Activated naive CD4-positive, alpha-beta T cell treated with anti-CD3 and anti-CD28 coated beads, Interleukin-2, amount 10 ng/mL, durations not matched to agents 7 days and 5 days (primary cell): ENCODE measurements at regions not wholly inside any gene's neighbourhood (a gene's known extent, or its start where the extent isn't known, plus 50 kb on each side); places are given as distances from the start of the nearest gene placed in this dataset.
A peak's percentile ranks its signal among the peaks of the same experiment; 100 is the strongest.

Source experiments
- CTCF ChIA-PET: fragments of 350-600 bp; sonication (Branson Sonifier 250); formaldehyde crosslinking; loops from one replicate; lab custom pipeline; 2021; ENCODE audit warnings: antibody characterized with exemption; lab: Charles Lee
- DNase-seq: peaks from one replicate; pipeline ENCODE4 v3.0.0-alpha.2; 2020
- H3K27ac Mint-ChIP-seq: one replicate; pipeline ENCODE4 v1.8.0; 2021; ENCODE audit warnings: mild to moderate bottlenecking, moderate library complexity, mixed read lengths
- H3K27me3 Mint-ChIP-seq: one replicate; pipeline ENCODE4 v1.8.0; 2021; ENCODE audit warnings: mild to moderate bottlenecking, mixed read lengths
- H3K36me3 Mint-ChIP-seq: one replicate; pipeline ENCODE4 v1.8.0; 2021; ENCODE audit warnings: mixed read lengths
- H3K4me1 Mint-ChIP-seq: one replicate; pipeline ENCODE4 v1.8.0; 2021; ENCODE audit warnings: mixed read lengths
- H3K4me3 Mint-ChIP-seq: one replicate; pipeline ENCODE4 v1.8.0; 2021; ENCODE audit warnings: mild to moderate bottlenecking, moderate library complexity, mixed read lengths
- H3K9me3 Mint-ChIP-seq: one replicate; pipeline ENCODE4 v1.8.0; 2021; ENCODE audit warnings: mixed read lengths

GRCh38 chr5:128673970-128674369 lies 135.9 kb upstream of the FBN2 start:
- no peak for DNase-seq
- Mint-ChIP-seq H3K27me3 (no peaks in the 10 kb centered on the region), H3K27ac (no peak overlapping the region), H3K4me3 (no peak overlapping the region), H3K36me3 (no peaks in the 10 kb centered on the region), H3K4me1 (no peaks in the 10 kb centered on the region), H3K9me3 (no peaks in the 10 kb centered on the region)
- CTCF ChIA-PET = interaction anchor here (0.9 kb wide), 1 partner anchor 20 kb away, joined by 3 read pairs; no protein-coding TSS in a partner anchor

- CTCF ChIA-PET = interaction anchor here (0.9 to 1.9 kb wide), 4 partner anchors 21 to 1111 kb away, joined by 3 to 10 read pairs (median 4); no protein-coding TSS in a partner anchor
- no peaks in the 10 kb centered on the region for H3K27me3 Mint-ChIP-seq
- H3K4me3 Mint-ChIP-seq = no peak overlapping the region
- H3K27ac Mint-ChIP-seq = no peak overlapping the region
- peak; percentile 50 for DNase-seq
- no peaks in the 10 kb centered on the region for H3K9me3 Mint-ChIP-seq
- H3K4me1 Mint-ChIP-seq = no peaks in the 10 kb centered on the region
- H3K36me3 Mint-ChIP-seq = no peaks in the 10 kb centered on the region
Observed at GRCh38 chr5:128674837-128675446, 136.9 kb upstream of the FBN2 start.

GRCh38 chr5:128681096-128681495 lies 143.1 kb upstream of the FBN2 start:
- no peak for DNase-seq
- no peaks in the 10 kb centered on the region for H3K9me3 Mint-ChIP-seq
- CTCF ChIA-PET = no interaction called here
- H3K4me1 Mint-ChIP-seq = no peaks in the 10 kb centered on the region
- no peak overlapping the region for H3K27ac Mint-ChIP-seq
- no peaks in the 10 kb centered on the region for H3K27me3 Mint-ChIP-seq
- H3K36me3 Mint-ChIP-seq = no peaks in the 10 kb centered on the region
- no peak overlapping the region for H3K4me3 Mint-ChIP-seq

GRCh38 chr5:128681764-128682592 lies 143.9 kb upstream of the FBN2 start:
- CTCF ChIA-PET = no interaction called here
- Mint-ChIP-seq H3K4me1 (no peaks in the 10 kb centered on the region), H3K27ac (no peak overlapping the region), H3K4me3 (no peak overlapping the region), H3K36me3 (no peaks in the 10 kb centered on the region), H3K9me3 (no peaks in the 10 kb centered on the region), H3K27me3 (no peaks in the 10 kb centered on the region)
- no peak for DNase-seq

GRCh38 chr5:128682669-128683068 lies 144.6 kb upstream of the FBN2 start:
- no peak for DNase-seq
- Mint-ChIP-seq H3K27ac (no peak overlapping the region), H3K9me3 (no peaks in the 10 kb centered on the region), H3K4me1 (no peaks in the 10 kb centered on the region), H3K27me3 (no peaks in the 10 kb centered on the region), H3K4me3 (no peak overlapping the region), H3K36me3 (no peaks in the 10 kb centered on the region)
- CTCF ChIA-PET = no interaction called here

GRCh38 chr5:128684961-128685360 lies 146.9 kb upstream of the FBN2 start:
- H3K27me3 Mint-ChIP-seq = no peaks in the 10 kb centered on the region
- DNase-seq = no peak
- no peak overlapping the region for H3K27ac Mint-ChIP-seq
- no peaks in the 10 kb centered on the region for H3K36me3 Mint-ChIP-seq
- H3K4me1 Mint-ChIP-seq = no peaks in the 10 kb centered on the region
- H3K9me3 Mint-ChIP-seq = no peaks in the 10 kb centered on the region
- CTCF ChIA-PET = no interaction called here
- H3K4me3 Mint-ChIP-seq = no peak overlapping the region

GRCh38 chr5:128687930-128688329 lies 149.9 kb upstream of the FBN2 start:
- Mint-ChIP-seq H3K27me3 (no peaks in the 10 kb centered on the region), H3K27ac (no peak overlapping the region), H3K9me3 (no peaks in the 10 kb centered on the region), H3K36me3 (no peaks in the 10 kb centered on the region), H3K4me1 (no peaks in the 10 kb centered on the region), H3K4me3 (no peak overlapping the region)
- DNase-seq = no peak
- CTCF ChIA-PET = interaction anchor here (0.7 kb wide), 1 partner anchor 1600 kb away, joined by 3 read pairs; no protein-coding TSS in a partner anchor

GRCh38 chr5:128693764-128694163 lies 155.7 kb upstream of the FBN2 start:
- Mint-ChIP-seq H3K4me3 (no peak overlapping the region), H3K27ac (no peak overlapping the region), H3K36me3 (no peaks in the 10 kb centered on the region), H3K9me3 (no peaks in the 10 kb centered on the region), H3K27me3 (no peaks in the 10 kb centered on the region), H3K4me1 (no peaks in the 10 kb centered on the region)
- CTCF ChIA-PET = no interaction called here
- DNase-seq = no peak

GRCh38 chr5:128695791-128696530 lies 157.9 kb upstream of the FBN2 start:
- no peaks in the 10 kb centered on the region for H3K27me3 Mint-ChIP-seq
- H3K4me1 Mint-ChIP-seq = no peaks in the 10 kb centered on the region
- no peak overlapping the region for H3K4me3 Mint-ChIP-seq
- H3K36me3 Mint-ChIP-seq = no peaks in the 10 kb centered on the region
- DNase-seq = no peak
- H3K27ac Mint-ChIP-seq = no peak overlapping the region
- CTCF ChIA-PET = no interaction called here
- no peaks in the 10 kb centered on the region for H3K9me3 Mint-ChIP-seq

GRCh38 chr5:128701301-128701700 lies 163.3 kb upstream of the FBN2 start:
- Mint-ChIP-seq H3K4me1 (no peaks in the 10 kb centered on the region), H3K9me3 (no peaks in the 10 kb centered on the region), H3K27me3 (no peaks in the 10 kb centered on the region), H3K27ac (no peak overlapping the region), H3K4me3 (no peak overlapping the region), H3K36me3 (no peaks in the 10 kb centered on the region)
- CTCF ChIA-PET = interaction anchor here (1.1 kb wide), 1 partner anchor 26 kb away, joined by 5 read pairs; no protein-coding TSS in a partner anchor
- DNase-seq = no peak

GRCh38 chr5:128703322-128703721 lies 165.3 kb upstream of the FBN2 start:
- H3K27me3 Mint-ChIP-seq = no peaks in the 10 kb centered on the region
- CTCF ChIA-PET = no interaction called here
- no peak overlapping the region for H3K4me3 Mint-ChIP-seq
- no peaks in the 10 kb centered on the region for H3K4me1 Mint-ChIP-seq
- H3K9me3 Mint-ChIP-seq = no peaks in the 10 kb centered on the region
- no peak overlapping the region for H3K27ac Mint-ChIP-seq
- no peaks in the 10 kb centered on the region for H3K36me3 Mint-ChIP-seq
- DNase-seq = no peak

- no peak for DNase-seq
- H3K27me3 Mint-ChIP-seq = no peaks in the 10 kb centered on the region
- CTCF ChIA-PET = no interaction called here
- no peak overlapping the region for H3K27ac Mint-ChIP-seq
- no peaks in the 10 kb centered on the region for H3K4me1 Mint-ChIP-seq
- no peaks in the 10 kb centered on the region for H3K9me3 Mint-ChIP-seq
- H3K4me3 Mint-ChIP-seq = no peak overlapping the region
- no peaks in the 10 kb centered on the region for H3K36me3 Mint-ChIP-seq
Observed at GRCh38 chr5:128706269-128706668, 168.2 kb upstream of the FBN2 start.

GRCh38 chr5:128708841-128709240 lies 170.8 kb upstream of the FBN2 start:
- H3K9me3 Mint-ChIP-seq = no peaks in the 10 kb centered on the region
- no peak for DNase-seq
- no peaks in the 10 kb centered on the region for H3K4me1 Mint-ChIP-seq
- H3K4me3 Mint-ChIP-seq = no peak overlapping the region
- H3K27ac Mint-ChIP-seq = no peak overlapping the region
- CTCF ChIA-PET = no interaction called here
- no peaks in the 10 kb centered on the region for H3K36me3 Mint-ChIP-seq
- no peaks in the 10 kb centered on the region for H3K27me3 Mint-ChIP-seq

- H3K4me3 Mint-ChIP-seq = no peak overlapping the region
- no peak for DNase-seq
- no peaks in the 10 kb centered on the region for H3K4me1 Mint-ChIP-seq
- H3K36me3 Mint-ChIP-seq = no peaks in the 10 kb centered on the region
- H3K9me3 Mint-ChIP-seq = no peaks in the 10 kb centered on the region
- no peak overlapping the region for H3K27ac Mint-ChIP-seq
- CTCF ChIA-PET = no interaction called here
- no peaks in the 10 kb centered on the region for H3K27me3 Mint-ChIP-seq
Observed at GRCh38 chr5:128711216-128711615, 173.2 kb upstream of the FBN2 start.
